ENCODE measurements at regions not wholly inside any gene's neighbourhood (a gene's known extent, or its start where the extent isn't known, plus 50 kb on each side); places are given as distances from the start of the nearest gene placed in this dataset.

DNA sequence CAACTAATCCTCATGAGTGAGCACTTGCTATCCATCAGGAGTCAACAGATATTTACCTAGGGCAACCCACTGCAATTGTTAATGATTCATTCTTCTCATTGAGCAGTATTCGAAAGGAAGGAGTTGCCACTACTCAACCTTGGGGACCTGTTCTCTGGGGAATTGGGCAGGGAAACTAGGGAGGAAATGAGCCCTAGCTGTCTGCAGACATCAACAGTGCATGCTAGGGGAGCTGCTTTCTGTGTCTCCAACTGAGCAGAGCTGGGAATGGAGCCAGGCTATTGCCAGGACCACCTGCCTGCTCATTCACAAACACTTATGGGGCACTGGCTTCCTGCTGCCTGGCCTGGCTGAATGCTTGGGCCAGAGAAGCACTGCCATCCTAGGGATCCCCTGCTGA lies 183.4 kb downstream of the TMEM38B start:
- TF ChIP-seq, protein P1, sequence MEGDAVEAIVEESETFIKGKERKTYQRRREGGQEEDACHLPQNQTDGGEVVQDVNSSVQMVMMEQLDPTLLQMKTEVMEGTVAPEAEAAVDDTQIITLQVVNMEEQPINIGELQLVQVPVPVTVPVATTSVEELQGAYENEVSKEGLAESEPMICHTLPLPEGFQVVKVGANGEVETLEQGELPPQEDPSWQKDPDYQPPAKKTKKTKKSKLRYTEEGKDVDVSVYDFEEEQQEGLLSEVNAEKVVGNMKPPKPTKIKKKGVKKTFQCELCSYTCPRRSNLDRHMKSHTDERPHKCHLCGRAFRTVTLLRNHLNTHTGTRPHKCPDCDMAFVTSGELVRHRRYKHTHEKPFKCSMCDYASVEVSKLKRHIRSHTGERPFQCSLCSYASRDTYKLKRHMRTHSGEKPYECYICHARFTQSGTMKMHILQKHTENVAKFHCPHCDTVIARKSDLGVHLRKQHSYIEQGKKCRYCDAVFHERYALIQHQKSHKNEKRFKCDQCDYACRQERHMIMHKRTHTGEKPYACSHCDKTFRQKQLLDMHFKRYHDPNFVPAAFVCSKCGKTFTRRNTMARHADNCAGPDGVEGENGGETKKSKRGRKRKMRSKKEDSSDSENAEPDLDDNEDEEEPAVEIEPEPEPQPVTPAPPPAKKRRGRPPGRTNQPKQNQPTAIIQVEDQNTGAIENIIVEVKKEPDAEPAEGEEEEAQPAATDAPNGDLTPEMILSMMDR (IDR thresholded peaks at IDR 0.05): no peak
- no peak for TF ChIP-seq POLR2A (IDR thresholded peaks at IDR 0.05)
